OCI-M2 (cell line): ENCODE measurements at regions not wholly inside any gene's neighbourhood (a gene's known extent, or its start where the extent isn't known, plus 50 kb on each side); places are given as distances from the start of the nearest gene placed in this dataset.
"Not testable (repeated sequence)": the region's sequence is repeated elsewhere in the genome, so short reads cannot be mapped to it uniquely, and the experiment has no call there.

ENCODE experiments used
- DNase-seq: peaks from one replicate; lab custom pipeline; 2025; ENCODE audit not compliant: unreplicated experiment; lab: John Stamatoyannopoulos, UW

DNA sequence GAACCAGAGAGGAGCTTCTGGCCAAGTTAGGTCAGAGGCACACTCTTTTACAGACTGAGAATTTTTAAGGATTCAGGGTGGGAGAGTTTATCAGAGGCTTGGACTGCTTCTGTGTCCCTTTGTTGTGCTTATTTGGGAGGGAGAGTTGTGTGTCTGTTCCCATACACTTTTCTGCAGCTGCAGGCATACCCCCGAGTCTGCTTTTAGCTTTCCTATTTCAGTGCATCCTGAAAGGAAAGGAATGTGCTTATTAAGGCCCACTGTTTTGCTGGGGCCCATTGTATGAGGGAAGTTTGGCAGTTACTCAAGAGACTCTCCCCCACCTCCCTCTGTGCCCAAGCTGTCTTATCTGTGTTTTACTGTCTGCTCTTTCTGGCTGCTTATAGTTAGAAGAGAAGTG lies 257.4 kb upstream of the AADAT start:
- DNase-seq: not testable (repeated sequence)

DNA sequence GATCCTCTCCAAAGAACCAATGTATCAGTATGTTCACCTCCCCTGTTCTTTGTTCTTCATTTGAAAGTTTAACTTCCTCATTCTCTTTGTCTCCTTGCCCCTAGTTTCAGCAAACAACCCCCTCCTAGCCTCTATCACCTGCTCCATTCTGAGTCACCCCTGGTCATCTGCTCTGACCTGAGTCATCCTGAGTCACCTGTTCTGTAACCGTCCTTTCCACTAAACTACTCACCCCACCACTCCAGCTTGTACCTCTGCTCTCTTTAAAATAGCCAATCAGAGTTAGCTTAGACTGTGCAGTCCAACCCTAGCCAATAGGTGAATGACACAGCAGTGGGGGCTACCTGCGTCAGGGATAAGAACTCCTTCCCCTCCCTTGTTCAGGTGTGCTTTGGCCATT lies 249.8 kb upstream of the AADAT start:
- DNase-seq: no peak

DNA sequence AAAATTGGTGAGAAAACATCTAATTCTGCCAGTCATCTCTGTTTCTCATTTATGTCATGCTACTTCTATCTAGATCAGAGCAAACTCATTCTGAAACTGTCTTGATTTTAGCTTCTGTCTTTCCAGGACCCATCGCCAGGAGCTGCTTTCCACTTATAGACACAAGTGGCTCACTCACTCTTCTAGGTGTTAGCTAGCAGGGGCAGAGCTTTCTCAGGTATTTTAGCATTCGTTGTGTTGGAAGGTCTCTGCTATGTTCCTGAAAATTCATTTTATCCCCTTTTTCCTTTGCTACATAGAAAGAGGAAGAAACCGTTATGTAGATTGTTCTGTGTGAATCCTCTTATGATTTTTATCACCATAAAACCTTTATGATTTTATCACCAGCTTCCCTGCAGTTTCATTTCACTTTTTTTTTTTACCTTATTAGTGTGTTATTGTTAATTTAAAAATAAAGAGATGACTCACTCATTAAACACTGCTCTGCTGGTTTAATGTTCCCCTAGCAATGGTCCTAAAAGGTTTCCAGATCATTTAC lies 246.6 kb upstream of the AADAT start:
- no peak for DNase-seq

DNA sequence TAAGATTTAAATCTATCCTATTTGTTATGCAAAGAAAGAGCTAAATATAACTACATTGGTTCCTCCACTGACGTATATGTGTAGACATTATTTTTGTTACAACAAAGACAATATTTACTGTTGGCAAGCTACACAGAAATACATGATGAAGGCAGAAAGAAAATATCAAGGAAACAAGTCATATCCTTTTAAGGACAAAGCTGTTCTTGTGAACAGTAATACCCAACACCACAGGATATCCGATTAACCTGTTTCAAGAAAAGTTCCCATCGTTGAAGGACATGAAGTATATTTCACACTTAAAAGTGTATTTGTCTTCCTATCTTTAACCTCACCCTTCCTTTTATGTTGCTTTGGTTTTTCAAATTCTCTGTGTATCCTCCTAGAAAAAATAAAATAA lies 235.8 kb upstream of the AADAT start:
- DNase-seq: no peak

DNA sequence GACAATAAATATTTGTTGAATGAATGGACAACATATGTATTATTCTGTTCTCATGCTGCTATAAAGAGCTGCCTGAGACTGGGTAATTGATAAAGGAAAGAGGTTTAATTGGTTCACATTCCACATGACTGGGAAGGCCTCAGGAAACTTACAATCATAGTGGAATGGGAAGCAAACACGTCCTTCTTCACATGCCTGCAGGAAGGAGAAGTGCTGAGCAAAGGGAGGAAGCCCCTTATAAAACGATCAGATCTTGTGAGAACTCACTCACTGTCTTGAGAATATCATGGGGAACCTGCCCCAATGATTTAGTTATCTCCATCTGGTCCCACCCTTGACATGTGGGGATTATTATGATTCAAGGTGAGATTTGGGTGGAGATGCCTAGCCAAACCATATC lies 233.9 kb upstream of the AADAT start:
- no peak for DNase-seq

DNA sequence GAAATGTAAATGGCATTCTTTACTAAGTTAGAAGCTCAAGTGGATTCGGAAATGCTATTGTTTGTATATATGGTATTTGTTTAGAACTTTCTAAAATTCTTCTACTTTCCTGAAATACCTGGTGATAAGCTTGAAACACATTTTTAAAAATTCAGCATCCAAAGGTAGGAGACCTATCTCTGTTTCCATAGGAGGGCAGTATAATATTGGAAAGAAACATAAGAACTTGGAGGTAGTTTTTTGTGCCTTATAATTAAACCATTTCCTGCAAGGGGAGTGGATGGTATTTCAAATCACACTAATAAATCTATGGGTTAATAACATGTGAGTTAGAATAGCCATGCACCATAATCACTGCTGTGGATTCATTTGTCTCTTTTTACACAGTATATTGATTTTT lies 217.4 kb upstream of the AADAT start:
- no peak for DNase-seq

DNA sequence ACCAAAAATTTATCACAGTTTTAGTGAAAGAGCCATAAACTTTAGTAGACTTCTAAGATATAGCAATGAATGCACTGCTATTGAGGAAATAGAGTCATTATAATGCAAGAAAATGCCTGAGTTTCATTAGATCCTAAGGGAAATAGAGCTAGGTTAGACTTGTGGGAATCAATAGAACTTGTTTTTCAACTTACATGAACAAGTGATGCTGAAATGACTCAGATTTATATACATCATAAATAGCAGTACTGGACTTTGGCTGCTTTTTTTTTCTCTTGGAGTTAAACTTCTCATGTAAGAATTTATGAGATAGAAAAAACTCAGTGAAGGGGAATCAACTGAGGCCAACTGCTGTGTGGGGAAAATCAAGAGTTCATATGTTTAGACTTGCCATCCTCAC lies 216.5 kb upstream of the AADAT start:
- DNase-seq: no peak

DNA sequence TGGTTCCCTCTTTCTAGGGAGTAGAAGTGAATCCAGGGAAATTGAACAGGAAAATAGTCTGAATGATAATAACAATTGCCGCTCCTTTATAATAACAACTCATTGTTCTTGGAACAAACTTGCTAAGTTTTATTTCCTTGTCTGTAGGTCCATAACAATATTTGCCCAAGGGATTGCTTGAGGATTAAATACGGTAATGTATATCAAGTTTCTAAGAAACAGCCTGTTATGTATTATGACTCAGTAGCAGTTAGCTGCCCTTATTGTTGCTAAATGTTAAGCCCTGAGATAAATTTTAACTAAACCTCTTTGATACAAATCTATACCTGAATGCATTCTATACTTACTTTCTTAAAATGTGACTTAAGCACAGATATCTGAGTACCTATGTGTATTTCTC lies 215.9 kb upstream of the AADAT start:
- no peak for DNase-seq

DNA sequence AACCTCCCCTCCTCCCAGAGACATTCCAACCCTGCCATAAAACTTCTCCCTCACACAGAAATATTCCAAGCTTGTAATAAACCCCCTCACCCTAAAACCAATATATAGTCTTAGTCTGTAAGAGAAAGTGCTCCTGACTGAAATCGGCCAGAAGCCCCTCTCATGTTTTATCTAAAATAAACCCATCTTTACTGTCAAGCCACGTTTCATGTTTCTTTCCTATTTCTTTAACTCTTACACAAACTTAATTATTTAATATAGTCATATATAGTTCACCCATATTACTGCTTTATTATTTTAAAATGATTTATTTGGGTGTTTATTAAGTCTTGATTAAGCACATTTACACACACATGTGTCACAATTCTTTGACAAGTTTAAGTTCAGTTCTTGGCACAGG lies 191.3 kb upstream of the AADAT start:
- DNase-seq: no peak

DNA sequence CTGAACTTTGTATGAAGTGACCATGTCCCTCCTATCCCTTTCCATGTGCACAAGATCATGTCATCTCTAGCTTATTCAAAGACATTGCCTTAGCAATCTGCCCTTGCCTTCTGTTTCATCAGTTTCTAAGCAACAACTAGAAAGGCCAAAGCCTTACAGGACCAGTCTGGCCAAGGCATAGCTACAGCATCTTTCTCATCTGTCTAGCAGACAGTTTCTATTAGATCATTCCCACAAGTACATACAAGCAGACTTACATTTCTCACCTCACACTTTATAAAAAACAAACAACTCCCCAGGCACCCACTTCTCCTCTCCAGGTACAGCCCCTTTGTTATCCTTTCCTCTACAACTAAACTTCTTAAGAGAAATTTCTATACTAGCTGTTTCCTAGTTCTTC lies 188.7 kb upstream of the AADAT start:
- no peak for DNase-seq

DNA sequence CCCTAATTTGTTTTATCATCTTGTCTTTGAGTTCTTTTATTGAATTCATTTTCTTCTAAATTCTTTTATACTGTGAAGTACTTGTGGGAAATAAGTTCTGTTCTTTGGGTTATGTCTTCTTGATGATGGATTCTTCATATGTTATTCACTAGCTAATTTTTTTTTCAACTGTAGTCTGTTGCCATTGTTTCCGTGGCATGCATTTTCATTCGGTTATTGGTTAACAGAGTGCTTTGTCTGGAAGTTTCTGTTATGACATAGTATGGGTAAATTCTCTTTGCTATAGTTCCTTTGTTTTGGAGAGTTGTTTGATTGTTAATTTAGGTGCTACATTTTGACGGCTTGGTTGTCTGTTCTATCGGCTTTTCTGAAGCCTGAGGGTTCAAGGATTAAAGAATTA lies 184.9 kb upstream of the AADAT start:
- no peak for DNase-seq

DNA sequence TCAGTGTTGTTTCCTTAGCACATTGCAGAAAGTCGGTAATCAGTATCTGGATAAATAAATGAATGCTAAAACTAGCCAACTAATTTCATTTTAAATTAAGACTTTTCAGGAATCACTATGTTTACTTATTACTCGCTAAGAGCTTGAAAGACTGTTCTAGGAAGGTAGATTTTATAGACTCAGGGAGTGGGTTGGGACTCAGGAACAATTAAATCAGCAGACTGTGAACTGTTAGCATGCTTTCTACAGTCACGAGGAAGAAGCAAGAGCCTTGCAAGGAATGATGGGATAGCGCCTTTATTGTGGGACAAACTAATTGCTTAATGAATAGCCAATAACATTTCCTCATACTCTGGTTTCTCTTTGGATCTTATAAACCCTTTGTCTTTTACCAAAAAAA lies 183.2 kb upstream of the AADAT start:
- DNase-seq: no peak

DNA sequence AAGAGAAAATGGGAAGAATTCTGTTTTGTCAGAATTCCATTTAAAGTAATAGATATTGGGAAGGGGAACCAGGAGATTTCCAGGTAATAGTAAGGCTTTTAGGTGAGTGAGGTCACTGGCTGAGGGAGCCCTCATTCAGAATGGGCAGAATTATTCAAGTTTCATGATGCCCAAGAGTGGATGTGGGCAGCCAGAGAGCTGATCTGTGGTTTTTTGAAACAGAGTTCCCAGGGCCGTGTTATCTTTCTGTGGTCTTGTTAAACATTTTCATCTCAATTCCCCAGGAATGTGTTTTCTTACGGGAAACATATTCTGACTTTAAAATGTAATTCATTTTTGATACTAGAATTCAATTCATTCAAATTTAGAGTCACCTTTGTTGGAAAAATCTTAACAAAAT lies 182.0 kb upstream of the AADAT start:
- no peak for DNase-seq

DNA sequence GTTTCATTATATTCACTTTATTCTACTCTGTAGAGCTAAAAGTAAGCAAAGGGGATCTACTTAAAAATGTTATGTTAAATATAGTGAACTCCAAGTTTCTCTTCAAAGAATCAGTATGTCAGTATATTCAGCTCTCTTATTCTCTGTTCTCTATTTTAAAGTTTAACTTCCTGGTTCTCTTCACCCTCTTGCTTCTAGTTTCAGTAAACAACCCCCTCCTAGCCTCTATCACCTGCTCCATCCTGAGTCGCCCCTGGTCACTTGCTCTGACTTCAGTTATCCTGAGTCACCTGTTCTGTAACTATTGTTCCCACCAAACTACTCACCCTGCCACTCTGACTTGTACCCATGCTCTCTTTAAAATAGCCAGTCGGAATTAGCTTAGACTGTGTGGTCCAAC lies 180.9 kb upstream of the AADAT start:
- no peak for DNase-seq

DNA sequence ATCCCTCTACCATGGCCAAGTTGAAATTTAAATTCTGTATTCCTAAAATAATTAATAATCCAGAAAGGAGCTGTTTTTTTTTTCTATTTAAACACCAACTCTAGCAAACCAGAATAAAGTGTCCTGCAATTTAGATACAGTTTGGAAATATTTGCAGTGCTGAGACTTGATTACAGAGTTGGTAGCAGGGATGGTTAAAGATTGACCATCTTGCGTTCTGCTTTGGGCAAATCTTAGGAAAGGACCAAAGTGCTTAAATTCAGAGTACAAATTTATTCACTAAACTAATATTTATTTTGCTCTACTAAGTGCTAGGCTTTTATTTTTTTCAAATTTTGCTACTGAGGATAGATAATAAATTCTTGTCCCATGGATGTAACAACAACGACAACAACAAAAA lies 180.2 kb upstream of the AADAT start:
- DNase-seq: no peak

DNA sequence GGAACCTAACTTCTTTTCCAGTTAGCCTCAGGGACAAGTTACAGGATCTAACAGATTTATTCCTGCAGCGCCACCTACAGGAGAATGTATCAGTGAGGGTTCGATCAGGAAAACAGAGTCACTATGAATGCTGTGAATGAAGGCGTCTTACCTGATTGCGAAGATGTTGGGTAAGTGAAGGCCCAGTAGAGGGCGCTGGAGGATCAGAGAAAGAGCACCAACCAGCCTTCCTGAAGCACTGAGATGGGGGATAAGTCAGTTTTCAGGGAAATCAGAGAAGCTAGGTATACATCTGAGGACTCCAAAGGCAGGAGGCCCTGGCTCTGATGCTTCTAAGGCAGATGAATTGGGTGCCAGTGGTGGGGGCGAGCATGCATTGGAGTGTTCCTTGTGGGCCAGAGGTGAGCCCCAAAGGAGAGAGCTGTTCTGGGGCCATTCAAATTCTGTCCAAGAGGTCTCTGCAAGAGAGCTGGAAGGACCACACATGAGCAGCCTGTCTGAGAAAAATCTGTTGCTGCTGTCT lies 169.9 kb upstream of the AADAT start:
- peak; percentile 32 for DNase-seq

DNA sequence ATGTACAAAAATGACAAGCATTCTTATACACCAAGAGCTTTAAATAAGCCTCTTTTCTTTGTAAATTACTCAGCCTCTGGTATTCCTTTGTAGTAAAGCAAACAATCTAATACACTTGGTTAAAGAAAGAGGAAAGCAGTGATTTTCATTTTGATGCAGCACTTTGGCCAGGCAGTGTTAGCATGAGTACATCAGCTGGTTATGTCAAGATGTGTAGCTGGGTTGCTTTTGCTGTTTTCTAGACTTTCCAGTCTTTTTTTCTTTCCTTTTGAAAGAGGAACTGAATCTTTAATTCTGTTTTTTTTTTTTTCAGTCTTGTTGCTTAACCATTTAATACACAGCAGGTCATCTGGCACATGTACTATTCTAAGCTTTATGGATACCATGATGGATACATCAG lies 167.1 kb upstream of the AADAT start:
- DNase-seq: no peak

DNA sequence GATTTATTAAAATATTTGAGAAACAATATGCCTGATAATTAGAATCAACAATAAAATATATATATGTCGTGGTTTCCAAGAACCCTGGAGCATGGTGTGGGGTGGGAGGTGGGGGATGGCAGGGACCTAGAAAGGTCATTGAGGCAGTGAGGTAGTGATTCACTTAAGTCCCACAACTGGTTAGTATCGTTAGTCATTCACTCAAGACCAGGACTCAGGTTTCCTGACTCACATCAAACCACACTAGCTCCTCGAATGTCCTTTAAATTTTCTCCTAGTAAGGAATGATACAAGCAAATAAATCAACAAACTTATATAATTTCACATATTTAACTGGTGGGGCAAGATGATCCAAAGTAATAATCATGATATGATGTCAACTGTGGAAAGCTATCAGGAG lies 158.8 kb upstream of the AADAT start:
- DNase-seq: no peak

DNA sequence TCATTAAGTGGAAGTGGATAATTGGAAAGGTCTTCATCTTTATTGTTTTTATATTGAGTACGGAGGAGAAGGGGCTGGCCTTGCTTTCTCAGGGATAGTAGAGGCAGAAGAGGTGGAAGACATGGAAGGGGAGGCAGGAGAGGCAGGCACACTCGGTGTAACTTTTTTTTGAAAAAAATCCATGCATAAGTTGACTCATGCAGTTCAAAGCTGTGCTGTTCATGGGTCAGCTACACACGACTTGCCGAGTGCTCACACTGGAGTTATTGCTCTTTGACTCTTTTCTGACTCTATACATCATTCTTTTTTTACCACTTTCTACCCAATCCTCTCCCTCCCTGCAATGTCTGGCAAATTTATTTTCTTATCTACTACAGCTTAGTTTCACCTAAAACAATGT lies 158.3 kb upstream of the AADAT start:
- DNase-seq: no peak

DNA sequence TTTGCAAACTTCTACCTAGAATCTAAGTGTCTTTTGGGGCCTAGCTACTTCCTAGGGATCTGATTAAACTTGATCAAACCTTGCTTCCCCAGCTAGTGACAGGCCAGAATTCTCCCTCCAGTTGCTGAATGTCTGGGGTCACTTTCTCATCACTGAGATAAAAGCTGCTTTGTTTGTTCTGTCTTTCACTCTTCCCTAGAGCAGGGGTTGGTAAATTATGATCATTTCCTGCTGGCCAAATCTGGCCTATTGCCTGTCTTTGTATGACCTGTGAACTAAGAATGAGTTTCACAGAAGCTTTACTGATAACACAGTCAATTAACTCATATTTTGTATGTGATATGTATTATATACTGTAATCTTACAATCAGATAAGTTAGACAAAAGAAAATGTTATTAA lies 157.8 kb upstream of the AADAT start:
- no peak for DNase-seq

DNA sequence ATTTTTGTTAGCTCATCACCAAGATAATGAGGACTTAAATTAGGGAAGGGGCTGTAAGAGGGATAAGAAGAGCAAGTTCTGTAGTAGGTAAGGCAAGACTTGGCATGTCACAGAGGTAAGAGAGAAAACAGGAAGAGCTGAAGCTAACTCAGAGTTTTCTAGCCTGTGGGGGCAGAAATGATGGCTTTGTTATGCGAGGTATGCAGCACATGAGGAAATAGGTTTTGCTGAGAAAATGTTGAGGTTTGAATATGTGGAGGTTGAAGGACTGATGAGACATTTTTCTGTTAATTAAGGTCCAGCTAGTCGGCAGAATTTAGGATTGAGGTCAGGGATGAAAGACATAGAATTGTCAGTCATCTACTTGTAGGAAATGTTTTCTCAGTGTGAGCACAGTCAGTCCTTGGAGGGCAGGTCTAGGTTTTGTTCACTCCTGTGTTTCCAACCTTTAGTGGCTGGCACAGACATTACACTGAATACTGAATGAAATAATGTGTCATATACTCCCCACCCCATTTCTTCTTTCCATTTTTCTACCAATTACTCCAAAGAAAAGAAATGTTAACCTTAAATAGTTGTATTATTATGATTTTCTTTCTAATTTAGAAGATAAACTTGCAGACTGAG lies 154.0 kb upstream of the AADAT start:
- DNase-seq: no peak

DNA sequence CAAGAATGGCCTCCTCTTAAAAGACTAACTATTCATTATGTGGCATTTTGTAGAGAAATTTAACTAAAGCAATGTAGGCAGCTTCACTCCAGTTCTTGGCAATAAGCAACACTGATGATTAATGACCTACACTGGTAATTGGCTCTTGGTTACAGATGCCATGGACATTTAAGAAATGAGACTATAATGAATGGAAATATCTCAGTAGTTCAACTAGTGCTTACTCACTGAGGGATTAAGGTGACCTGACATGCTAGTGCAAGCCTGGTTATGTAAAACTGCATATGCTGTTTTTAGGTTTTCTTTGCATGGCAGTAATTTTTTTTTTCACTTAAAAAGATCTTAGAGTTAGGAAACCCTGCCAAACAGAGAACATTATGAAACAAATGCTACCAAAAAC lies 152.7 kb upstream of the AADAT start:
- DNase-seq: no peak

DNA sequence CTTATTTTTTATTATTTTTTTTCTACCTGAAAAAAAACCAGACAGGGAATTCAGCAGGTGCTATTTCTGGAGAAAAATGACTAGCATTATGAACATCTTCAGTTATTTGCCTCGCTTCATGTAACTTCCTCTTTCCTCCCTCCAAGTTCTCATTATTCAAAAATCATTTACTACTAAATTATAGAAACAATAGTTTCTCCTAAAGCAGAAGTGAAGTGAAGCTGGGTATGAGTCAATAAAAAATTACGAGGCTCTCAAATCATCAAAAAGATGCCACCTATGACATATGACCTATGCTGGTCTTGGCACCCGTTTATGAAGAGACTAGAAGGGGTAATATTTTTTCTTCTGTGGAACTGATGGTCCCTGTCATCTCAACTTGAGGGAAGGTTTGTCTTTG lies 145.0 kb upstream of the AADAT start:
- DNase-seq: no peak
